K562 (cell line): ENCODE measurements at regions not wholly inside any gene's neighbourhood (a gene's known extent, or its start where the extent isn't known, plus 50 kb on each side); places are given as distances from the start of the nearest gene placed in this dataset.

Experiments
- CEBPZ ChIP-seq: fragments of 150-350 bp; IDR thresholded peaks from 2 replicates; pipeline ENCODE4 v1.6.1; 2014; ENCODE audit warnings: low read depth, mild to moderate bottlenecking, low read length, borderline replicate concordance
- CREB1 ChIP-seq, 2 experiments: sonication (generic) in 1 of 2; formaldehyde crosslinking in 1 of 2; IDR thresholded peaks; 2 replicates each; pipeline versions ENCODE4 v1.6.1 to v1.8.0; 2012 to 2022; ENCODE audit warnings: inconsistent platforms in 1 of 2, mild to moderate bottlenecking in 1 of 2, missing genetic modification reagents in 1 of 2, moderate library complexity in 1 of 2
- EZH2 ChIP-seq: IDR thresholded peaks from 2 replicates; pipeline ENCODE4 v1.6.1; 2012; ENCODE audit warnings: low read depth, mild to moderate bottlenecking, inconsistent platforms, low read length, borderline replicate concordance
- POLR3G ChIP-seq: IDR thresholded peaks from 2 replicates; pipeline ENCODE4 v1.6.1; 2011; ENCODE audit not compliant: insufficient read length, insufficient replicate concordance; ENCODE audit errors: extremely low read depth
- PREB ChIP-seq: sonication (generic); formaldehyde crosslinking; IDR thresholded peaks from 2 replicates; pipeline ENCODE4 v1.8.1; 2023; ENCODE audit warnings: mild to moderate bottlenecking, missing genetic modification reagents
- YY1 ChIP-seq, 3 experiments: IDR thresholded peaks; 2 replicates each; pipeline ENCODE4 v1.6.1; 2011; ENCODE audit warnings: low read length in 2 of 3, mild to moderate bottlenecking in 2 of 3, moderate library complexity in 2 of 3, borderline replicate concordance in 1 of 3, control low read depth in 1 of 3, low read depth in 1 of 3; ENCODE audit not compliant: insufficient read depth in 3 of 3, insufficient replicate concordance in 2 of 3, control insufficient read depth in 1 of 3, insufficient read length in 1 of 3; ENCODE audit errors: extremely low read depth in 1 of 3

- TF ChIP-seq CREB1 (IDR thresholded peaks at IDR 0.05) (no peak), CREB1 (CRISPR knock-in tag; IDR thresholded peaks at IDR 0.05) (no peak), PREB (CRISPR knock-in tag) (no peak), CEBPZ (no peak), YY1 (IDR thresholded peaks at IDR 0.05; ENCODE audit: borderline replicate concordance in 1 of 3, control insufficient read depth in 1 of 3, extremely low read depth in 1 of 3, insufficient read depth in 3 of 3, insufficient read length in 1 of 3, insufficient replicate concordance in 2 of 3, low read depth in 1 of 3, low read length in 2 of 3) (no peak), EZH2 (no peak), POLR3G (no peak)
Measured at GRCh38 chr3:35275768-35276167, 363.6 kb upstream of the ARPP21 start.
